C4-2B (cell line): ENCODE measurements at regions not wholly inside any gene's neighbourhood (a gene's known extent, or its start where the extent isn't known, plus 50 kb on each side); places are given as distances from the start of the nearest gene placed in this dataset.

Experiments
- H3K27ac ChIP-seq: fragments of 450-650 bp; 2 replicates; pipeline ENCODE4 v1.5.1; 2017
- CTCF ChIP-seq: fragments of 450-650 bp; conservative IDR thresholded peaks from 2 replicates; pipeline ENCODE4 v1.5.1; 2017; ENCODE audit warnings: mild to moderate bottlenecking
- ZFX ChIP-seq: fragments of 450-650 bp; IDR thresholded peaks from 2 replicates; pipeline ENCODE4 v1.6.1; 2017

DNA sequence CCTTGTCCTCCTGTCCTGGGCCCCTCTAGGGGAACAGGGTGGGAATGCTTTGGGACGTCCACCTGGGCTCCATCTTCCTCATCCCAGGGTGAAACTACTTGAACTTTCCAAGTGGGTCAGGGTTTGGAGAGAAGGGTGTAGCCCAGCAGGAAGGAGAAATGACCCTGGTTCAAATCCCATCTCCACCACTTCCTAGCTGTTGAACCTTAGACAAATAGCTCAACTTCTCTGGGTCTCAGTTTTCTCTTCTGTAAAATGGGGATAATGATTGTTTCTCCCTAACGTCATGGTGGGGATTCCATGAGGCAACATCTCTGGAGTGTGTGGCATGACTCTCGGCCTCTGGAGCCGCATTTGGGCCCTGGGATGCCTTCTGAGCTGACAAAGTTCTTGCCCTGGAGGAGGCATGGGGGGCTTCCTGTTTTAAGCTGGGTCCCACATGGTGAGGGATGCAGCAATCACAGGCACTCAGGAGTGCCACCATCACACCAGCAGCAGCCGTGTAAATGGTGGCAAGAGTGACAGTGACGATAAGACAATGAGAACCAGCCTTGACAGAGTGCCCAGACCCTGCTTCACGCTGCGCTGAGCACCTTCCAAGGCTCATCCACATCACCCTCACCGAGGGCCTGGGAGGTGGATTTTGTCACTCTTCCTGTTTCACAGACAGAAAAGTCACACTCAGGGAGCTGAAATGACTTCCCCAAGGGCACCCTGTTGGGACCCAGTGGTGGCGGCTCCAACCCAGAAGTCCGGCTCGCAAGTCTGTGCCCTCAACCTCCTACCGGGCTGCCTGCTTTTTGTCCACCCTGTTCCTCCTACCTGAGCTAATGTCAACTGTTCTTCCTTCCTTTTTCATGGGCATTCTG, 69.5 kb upstream of the IER5L start:
- TF ChIP-seq ZFX (no peak), CTCF (no peak)
- H3K27ac ChIP-seq, result no peak overlapping the region

DNA sequence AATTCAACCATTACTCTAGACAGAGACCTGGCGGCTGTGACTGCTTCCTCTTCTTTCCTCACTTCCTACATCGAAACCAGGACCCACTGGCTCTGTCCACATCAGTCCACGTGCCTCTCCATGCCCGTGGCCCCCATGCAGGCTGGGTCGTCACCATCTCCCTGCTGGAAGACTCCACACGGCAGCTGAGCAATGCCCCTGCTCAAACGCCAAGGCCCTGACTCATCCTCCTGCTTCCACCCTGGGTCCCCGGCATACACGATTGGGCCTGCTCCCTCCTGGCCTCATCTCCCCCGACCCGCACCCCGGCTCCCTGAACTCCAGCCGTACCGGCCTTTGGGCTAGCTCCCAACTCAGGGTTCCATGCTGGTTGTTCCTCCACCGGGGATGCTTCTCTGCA, 67.2 kb upstream of the IER5L start:
- TF ChIP-seq ZFX (no peak), CTCF (no peak)
- no peak overlapping the region for H3K27ac ChIP-seq

DNA sequence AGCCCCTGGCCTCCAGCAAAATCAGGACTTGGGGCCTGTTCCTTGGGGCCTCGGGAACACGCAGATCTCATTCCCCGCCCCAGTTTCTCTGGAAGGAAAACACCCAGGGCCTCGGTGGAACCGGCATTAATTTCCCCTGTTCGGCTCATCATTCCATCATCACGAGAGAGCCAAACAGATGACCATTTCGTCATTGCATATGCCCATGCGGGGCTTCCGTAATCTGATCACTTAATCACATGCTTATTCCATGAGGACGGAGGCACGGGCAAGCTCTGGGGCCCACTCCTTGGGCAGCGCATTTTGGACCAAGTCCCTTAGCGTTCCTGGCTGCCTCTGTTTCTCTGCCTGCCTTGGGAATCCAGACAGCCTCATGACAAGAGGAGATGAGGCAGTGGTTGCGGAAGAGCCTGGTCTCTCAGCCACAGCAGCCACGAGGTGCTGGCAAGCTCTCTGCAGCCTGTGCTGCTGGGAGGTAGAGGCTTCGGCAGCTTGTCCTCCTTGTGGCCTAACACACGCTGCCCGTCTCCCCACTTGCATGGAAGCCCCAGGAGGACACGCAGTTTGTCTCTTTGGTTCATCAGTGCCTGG, 65.0 kb upstream of the IER5L start:
- TF ChIP-seq CTCF (no peak), ZFX (no peak)
- no peak overlapping the region for H3K27ac ChIP-seq

- no peak overlapping the region for H3K27ac ChIP-seq
- TF ChIP-seq CTCF, result no peak
- no peak for TF ChIP-seq ZFX
Measured at GRCh38 chr9:129242191-129242941, 64.3 kb upstream of the IER5L start.

DNA sequence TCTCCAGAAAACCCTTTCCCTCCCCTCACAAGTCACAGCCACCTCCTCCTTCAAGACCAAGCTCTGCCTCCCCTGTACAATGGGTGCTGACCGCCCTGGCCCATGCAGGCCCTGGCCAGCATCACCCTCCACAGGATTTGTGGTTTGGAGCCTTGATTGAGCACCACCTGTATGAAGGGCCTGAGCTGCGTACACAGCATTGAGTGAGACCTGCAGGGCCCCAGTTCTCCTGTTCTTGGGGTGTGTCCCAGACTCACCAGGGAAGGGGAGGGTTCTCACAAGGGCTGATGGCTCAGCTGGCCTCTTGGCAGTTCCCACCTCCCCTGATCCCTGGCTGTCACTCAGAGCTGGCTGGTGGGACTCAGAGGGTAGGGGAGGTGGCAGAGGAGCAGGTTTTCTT, 63.7 kb upstream of the IER5L start:
- H3K27ac ChIP-seq, result no peak overlapping the region
- no peak for TF ChIP-seq ZFX
- no peak for TF ChIP-seq CTCF

- no peak for TF ChIP-seq ZFX
- no peak for TF ChIP-seq CTCF
Measured at GRCh38 chr9:129240581-129241211, 62.6 kb upstream of the IER5L start.

More at GRCh38 chr9:129240581-129241211, 62.6 kb upstream of the IER5L start:
- no peak overlapping the region for H3K27ac ChIP-seq
